Left ventricle myocardium superior (tissue), 1 donor: ENCODE measurements at regions not wholly inside any gene's neighbourhood (a gene's known extent, or its start where the extent isn't known, plus 50 kb on each side); places are given as distances from the start of the nearest gene placed in this dataset.
A peak's percentile ranks its signal among the peaks of the same experiment; 100 is the strongest.

ENCODE experiments used
- ATAC-seq: fragments of 200-7000 bp; cut with Tn5 transposase; one replicate; pipeline ENCODE4 v1.9.1; 2020; ENCODE audit warnings: mild to moderate bottlenecking, moderate library complexity
- DNase-seq: peaks from one replicate; pipeline ENCODE4 v3.0.0-alpha.2; 2020
- intact Hi-C: fragments of 100-400 bp; cut with micrococcal nuclease; formaldehyde crosslinking; loops from one replicate; pipeline ENCODE4 v1.11.0; 2022
- donor health status: DM: no; HTN: yes; CAD: no; lungs with severe emphysema.

DNA sequence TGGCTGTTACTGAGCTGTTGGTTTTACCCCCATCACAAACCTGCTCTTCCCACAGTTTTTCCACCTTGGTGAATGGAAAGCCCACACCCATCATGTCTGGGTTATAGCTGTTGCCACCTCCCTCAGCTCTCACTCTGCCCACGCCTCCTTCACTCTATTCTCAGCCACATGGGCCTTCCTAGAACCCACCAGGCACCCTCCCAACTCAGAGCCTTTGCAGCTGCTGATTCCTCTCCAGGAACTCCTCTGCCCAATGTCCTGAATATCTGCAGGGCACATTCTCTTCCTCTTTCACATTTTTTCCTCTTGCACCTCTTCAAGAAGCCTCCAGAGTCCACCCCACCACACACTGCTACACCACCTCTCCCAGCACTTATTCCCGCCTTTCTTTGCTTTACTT lies 177.4 kb downstream of the TBXT start:
- DNase-seq, result no peak
- no peak for ATAC-seq
- intact Hi-C loops, result no loop called here

DNA sequence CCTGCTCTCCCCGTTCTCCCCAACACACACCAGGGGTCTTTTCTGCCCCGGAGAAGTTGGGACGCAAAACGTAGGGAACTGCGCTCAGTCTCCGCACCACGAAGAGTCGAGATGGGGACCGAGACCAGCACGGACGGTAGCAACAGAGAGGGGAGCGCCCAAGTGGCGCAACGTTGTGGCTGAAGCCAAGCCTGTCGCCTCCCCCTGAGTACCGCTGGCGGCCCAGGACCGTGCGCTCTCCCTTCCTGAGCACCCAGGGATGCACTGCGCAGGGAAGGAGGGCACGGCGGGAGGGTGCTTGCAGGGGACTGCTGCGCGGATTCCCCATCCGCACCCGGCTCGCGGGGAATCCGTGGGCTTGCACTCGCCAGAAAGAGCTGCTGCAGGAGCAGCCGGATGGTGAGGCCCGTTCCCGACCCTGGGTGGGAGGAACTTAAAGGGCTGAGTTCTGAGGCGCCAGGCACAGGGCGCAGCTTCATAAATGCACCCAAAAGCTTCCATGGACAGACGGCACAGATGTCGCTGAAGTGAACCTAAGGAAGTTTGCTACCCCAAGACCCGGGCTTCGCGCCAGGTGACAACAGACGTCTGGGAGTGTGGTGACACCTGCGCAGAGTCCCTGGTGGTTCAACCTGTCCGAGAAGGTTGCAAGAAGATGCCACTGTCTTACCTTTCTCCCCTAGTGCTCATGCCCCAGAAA lies 178.7 kb downstream of the TBXT start:
- intact Hi-C loops, result no loop called here
- ATAC-seq (peak; percentile 66), DNase-seq (peak; percentile 57)

DNA sequence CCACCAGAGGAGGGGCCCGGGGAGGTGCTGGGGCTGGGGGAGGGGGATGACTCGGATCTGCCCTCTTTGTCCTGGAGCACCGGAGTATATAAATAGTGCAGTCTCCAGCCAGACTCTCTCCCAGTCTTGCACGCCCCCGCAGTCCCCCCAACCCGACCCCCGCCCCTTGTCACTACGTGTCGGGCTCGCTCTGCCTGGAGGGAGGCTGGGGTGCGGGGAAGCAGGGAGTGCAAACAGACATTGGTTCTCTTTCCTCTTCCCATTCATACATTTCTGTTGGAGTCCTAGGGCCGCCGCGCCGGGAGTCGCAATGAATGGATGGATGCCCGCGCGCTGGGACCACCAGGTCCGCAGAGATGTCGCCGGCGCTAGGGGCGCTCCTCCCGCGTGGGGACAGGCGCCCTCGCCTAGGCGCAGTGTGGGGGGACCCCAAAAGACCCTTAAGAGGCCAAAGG lies 179.3 kb downstream of the TBXT start:
- intact Hi-C loops, result no loop called here
- ATAC-seq (no peak), DNase-seq (no peak)

- intact Hi-C loops, result no loop called here
- DNase-seq, result peak; percentile 89
- peak; percentile 93 for ATAC-seq
These were observed 180.0 kb downstream of the TBXT start for GRCh38 chr6:165987483-165988301.

GRCh38 chr6:165986914-165987482 lies 180.7 kb downstream of the TBXT start:
- intact Hi-C loops, result no loop called here
- ATAC-seq (peak; percentile 29), DNase-seq (peak; percentile 56)

DNA sequence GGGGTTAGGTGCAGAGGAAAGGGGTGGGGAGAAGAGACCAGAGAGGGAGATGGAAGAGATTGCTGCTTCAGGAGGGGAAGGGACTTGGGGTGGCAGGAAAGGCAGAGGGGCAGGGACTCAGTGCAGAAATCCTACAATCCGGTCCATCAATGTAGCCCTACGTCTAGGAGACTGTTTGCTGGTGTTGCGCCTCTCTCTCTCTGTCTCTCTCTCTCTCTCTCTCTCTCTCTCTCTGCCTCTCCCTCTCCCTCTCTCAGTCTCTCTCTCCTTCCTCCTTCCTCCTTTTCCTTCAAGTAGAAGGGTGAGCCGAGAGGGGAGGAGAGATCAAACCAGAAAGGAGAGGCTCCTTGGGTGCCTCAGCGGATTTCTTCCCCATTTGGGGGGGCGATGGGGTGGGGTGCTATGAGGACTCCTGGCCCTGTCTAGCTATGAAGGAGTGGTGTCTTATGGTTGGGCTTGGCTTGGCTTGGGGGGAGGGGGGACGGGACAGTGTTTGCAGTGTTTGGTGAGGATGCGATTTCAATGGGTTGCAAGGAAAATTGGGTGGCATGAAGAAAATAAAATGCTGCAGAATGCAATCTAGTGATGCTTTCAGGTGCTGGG lies 181.2 kb downstream of the TBXT start:
- ATAC-seq, result no peak
- DNase-seq, result no peak
- intact Hi-C loops, result no loop called here

DNA sequence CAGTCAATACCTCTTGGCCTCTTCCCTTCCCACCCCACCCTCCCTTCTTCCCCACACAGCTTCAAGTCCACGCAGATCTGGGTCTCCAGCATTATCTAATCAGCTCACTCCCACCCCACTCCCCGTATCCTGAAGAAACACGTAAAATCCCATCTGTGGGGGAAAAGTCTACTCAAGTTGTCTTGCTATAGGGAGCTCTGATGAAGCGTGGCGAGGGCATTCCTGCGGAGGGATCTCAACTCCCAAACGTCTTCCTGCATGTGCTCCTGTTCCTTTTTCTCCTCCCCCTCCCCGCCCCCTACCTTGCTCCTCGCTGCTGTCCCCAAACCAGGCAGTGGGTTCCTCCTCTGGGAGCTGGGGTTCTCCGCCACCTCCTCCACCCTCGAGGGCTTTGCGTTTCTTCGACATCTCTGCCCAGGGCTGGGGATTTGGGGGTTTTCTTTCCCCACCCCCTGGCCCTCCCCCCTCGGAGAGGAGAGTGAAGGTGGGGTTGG lies 181.8 kb downstream of the TBXT start:
- intact Hi-C loops, result no loop called here
- ATAC-seq (no peak), DNase-seq (no peak)

GRCh38 chr6:165985281-165985805 lies 182.3 kb downstream of the TBXT start:
- ATAC-seq, result no peak
- no peak for DNase-seq
- intact Hi-C loops, result no loop called here

GRCh38 chr6:165984729-165985275 lies 182.8 kb downstream of the TBXT start:
- ATAC-seq (no peak), DNase-seq (no peak)
- intact Hi-C loops, result no loop called here

DNA sequence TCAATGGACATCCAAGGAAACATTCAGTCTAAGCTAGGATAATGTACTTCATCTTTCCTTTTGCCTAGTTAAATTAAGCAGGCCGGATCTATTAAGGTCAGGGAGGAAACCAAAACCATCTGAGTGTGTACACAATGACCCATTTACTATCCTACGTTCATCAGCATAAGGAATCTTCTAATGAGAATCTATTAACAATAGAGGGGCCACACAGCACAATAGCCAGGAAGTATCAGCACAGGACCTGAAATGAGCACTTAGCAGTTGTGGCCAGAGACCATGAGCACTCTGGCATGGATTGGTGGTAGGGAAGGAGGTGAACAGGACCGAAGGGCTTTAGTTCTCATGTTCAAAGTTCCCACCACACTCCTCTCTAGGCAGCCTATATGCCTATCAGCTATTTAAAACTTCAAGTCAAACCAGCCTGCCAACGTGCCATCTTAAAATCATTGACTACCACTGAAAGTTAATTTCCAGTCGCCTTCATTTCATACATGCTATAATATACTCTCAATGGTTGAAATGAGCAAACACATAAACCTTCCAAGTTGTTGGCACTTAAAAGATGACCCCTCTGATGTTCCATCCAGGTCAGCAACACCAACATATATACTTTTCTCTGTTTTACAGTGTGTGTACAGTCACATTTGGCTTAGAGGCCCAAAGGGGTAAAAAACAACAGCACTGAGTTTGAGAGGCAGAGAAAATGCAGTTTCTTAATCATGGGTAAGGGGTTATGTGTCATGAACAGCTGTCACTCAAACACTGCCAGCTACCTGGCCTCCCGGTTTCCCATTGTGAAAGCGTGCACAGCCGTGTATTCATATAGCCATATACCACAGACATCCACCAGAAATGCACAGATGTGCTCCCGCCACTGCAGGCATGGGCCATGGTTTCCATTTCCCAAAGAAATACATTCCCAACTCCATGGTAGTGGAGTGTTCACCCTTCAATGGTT lies 184.3 kb downstream of the TBXT start:
- DNase-seq (no peak), ATAC-seq (no peak)
- intact Hi-C loops, result no loop called here

DNA sequence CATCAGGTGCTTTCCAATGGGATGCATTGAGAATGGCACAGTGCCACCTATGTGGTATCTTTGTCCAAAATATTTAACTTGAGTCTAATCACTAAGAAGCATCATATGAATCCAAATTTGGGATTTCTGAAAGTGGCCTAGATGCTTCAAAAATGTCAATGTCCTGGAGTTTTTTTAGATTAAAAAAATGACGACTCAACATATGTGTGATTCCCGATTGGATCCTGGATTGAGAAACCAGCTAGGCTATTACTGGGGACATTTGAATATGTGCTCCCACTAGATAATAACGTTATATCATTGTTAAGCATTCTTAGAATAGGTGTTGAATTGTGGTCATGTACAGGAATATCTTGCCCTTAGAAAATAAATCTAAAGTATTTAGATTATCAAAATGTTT lies 189.2 kb downstream of the TBXT start:
- no peak for DNase-seq
- ATAC-seq, result no peak
- intact Hi-C loops, result no loop called here

DNA sequence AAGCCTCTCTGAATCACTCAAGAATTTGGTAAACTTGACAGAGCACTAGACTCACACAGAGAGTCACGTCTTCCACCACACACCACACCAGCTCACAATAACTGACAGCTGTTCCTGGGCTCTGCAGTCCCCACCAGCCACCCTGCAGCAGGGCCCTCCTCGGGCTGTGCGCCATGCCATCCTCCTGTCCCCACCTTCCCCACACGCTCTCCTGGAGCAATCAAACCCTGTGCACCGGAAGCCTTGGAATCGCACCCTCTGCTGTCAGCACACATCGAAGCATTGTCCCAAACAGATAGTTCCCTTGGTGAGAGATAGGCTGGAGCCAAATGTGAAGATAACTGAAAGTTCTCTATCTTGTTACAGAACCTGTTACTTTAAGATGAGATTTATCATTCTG lies 191.0 kb downstream of the TBXT start:
- ATAC-seq, result peak; percentile 59
- DNase-seq, result no peak
- intact Hi-C loops, result no loop called here

DNA sequence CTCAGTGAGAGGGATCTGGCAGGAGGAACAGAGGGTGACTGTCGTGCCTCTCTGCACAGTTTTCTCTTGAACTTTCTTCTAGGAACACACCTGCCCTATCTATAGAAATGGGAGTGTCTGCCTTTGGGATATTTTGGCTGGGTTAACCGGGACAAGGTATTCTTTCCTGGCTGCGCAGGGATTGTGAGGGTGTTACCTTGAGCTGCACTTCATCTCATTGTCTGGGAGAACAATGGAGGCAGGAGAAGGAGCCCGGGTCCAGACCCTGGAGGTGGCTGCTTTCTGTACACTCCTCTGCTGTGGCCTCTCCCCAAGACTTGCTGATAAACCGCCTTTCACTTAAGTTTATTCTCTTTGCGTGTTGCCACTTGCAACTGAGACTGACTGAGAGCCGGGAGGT lies 192.8 kb downstream of the TBXT start:
- DNase-seq, result no peak
- no peak for ATAC-seq
- intact Hi-C loops, result no loop called here

DNA sequence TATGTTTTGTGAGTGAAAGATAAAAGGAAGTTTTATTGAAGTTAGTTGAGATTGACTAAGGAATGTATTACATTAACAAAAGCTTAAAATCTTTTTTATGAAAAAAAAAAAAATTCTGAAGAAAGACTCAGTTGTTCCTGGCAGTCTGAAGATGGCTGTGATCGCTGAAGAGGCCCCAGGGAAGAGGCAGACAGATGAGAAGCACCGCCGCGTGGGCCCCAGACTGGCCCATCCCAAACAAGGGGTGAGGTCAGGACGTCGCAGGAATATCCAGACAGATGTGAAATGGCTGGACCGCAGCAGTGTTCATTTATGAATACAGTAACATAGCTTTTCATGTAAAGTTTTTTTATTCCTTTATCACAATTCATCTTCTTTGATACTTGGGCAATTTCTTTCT lies 194.2 kb downstream of the TBXT start:
- DNase-seq (no peak), ATAC-seq (peak; percentile 43)

GRCh38 chr6:165972139-165972802 lies 195.4 kb downstream of the TBXT start:
- intact Hi-C loops, result no loop called here
- no peak for DNase-seq
- no peak for ATAC-seq

More for the DNA sequence above, 194.2 kb downstream of the TBXT start:
- intact Hi-C loops, result no loop called here

DNA sequence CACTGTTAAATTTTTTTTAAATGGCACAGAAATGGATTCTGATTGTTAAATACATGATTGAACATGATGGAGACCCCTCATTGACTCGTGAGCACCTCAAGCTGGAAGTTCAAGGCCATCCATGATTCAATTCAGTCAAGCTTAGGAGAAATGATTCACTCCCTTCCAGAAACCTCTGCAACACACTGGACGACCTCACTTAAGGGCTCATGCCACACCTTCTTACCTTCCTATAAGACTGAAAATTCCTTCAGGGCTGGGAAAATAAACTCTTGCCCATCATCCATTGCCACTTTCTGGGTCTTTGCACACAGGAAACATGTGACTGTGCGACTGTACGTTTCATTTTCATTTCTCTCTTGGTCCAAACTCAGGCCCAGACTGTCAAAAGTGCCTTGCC lies 196.4 kb downstream of the TBXT start:
- intact Hi-C loops, result no loop called here
- DNase-seq, result no peak
- ATAC-seq, result no peak

DNA sequence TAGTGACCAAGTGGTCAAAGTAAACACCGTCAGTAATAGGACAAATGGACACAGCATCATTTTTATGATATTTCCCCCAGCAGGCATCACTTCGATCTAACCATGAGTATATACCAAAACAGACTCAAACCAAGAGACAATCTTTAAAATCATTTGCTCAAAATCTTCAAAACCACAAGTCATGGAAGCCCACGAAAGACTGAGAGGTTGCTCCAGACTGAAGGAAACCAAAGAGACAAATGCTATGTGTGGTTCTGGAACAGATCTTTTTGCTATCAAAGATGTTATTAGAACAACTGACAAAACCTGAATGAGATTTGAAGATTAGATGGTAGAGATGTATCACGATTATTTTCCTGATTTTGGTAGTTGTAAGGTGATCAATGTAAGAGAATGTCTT lies 197.7 kb downstream of the TBXT start:
- DNase-seq, result no peak
- intact Hi-C loops, result no loop called here
- ATAC-seq, result no peak

DNA sequence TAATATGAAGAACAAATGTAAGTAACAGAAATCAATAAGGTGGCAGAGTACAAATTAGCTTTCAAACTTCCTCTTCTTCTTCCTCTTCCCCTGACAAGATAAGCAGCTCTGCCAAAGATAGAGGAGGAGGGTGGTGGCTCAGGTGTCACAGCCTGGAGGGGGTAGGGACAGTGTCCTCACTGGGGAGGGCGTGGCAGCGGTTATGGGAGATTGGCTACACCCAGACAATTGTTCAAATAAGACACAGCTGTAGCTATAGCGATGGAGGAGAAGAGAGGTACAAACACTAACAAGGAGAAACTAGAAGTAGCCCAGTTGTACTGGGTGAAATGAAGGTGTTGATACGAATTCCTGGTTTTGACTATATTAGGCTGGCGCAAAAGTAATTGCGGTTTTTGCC lies 198.5 kb downstream of the TBXT start:
- ATAC-seq, result no peak
- no peak for DNase-seq
- intact Hi-C loops, result no loop called here
